ENCODE measurements at regions not wholly inside any gene's neighbourhood (a gene's known extent, or its start where the extent isn't known, plus 50 kb on each side); places are given as distances from the start of the nearest gene placed in this dataset.
"Not testable (repeated sequence)": the region's sequence is repeated elsewhere in the genome, so short reads cannot be mapped to it uniquely, and the experiment has no call there.

DNA sequence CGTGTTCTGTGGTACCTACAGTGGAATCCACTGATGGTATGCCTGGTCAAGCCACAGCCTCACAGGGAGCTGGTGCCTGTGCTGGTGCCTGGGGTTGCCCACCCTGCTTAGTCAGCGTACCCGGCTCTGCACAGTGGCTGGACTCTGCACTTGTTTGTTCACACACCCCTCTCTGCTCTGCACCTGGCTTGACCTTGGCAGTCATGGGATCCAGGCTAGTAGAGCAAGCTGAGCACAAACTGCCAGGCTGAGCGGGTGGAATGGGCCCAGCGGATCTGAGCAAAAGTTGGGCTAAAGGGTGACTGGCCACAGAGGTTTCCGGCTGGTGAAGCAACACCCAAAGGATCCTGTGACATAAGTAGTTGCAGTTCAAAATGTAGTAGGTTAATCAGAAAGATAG lies 163.5 kb downstream of the CDH19 start:
- ATAC-seq: peak; percentile 9
- DNase-seq: no peak

DNA sequence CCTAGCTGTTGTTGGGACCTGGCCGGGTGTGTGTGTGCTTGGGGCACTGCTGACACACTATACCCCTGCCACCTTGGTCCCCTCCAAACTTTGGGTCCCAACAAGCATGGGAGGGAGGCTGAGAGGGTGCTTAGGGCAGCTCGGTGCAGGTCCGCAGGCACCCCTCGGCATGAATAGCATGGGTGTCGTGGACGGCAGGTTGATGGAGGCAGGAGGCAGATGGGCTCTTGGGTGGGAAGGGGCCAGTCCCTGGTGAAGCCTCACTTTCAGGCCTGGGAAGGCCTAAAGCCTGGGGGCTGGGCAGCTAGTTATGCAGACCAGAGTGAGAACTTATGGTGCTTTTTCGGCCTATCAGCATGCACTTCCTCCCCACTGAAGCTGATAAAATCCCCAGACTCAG lies 164.2 kb downstream of the CDH19 start:
- ATAC-seq: no peak
- no peak for DNase-seq

DNA sequence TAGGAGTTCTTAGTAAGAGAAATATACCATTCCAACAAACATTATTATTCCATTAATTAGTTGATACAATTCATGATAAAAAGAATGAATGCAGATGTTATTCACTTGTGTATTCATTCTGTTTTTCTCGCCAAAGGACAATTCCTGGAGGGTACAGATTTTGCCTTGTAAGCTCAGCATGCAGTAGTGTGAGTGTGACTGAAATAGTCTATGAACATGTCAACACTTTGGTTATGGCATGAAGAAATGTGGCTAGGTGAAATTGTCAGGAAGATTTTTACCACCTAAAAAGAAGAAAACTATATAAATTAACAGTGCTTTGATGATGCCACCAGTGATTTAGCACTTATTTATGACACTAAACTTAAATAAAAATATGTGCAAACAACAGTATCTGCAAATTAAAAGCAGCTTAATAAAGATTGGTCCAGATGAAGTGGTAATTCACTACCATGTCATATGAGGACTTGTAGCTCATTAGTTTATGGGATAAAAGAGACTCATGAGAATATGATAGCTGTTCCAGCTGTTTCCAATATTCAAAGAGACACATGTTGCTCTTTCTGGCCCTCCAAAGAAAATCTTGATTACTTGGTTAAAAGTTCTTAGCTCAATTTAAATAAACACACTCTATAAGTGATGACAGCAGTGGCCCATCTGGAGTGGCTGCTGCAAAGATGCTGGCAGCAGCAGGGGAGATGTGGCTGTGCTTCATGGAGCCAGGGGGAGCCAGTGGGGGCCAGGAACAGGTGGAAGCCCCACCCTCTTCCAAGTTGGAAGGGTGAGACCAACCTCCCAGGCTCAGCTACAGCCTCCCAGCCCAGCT lies 165.0 kb downstream of the CDH19 start:
- DNase-seq (no peak), ATAC-seq (no peak)

DNA sequence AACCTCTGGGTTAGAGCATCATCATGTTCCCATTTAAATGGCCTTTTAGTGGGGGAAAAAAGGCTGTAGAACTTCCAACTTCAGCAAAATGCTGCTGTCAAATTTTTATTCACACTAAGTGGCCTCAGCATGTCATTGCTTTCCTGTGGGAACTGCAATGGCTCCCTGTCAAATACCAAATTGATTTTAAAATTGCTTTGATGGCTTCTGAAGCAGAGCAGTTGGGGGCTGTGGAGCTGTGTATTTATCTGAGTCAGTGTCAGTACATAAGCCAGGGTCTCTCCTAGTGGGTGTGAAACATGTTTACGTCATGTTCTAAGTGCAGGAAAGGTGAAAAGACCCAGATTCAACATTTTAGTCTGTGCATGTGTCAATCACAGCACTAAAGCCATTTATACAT lies 171.3 kb downstream of the CDH19 start:
- ATAC-seq (no peak), DNase-seq (no peak)

DNA sequence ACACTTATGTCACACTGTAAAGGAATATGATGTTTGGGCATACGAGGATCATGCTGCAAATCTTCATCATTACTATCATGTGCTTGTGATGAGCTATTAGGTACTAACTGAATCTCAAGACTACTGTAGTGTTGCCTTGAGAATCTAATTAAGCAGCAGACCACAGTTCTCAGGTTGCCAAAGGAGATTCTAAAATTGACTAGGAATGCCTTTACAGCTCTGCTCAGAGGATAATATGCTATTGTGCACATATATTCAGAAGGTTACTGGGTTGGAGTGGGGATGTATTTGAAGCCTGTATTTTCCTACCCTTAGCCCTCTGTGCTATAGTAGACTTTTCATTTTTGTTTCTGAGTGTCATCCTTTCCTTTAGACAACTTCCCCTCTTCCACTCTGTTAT lies 175.1 kb downstream of the CDH19 start:
- DNase-seq (no peak), ATAC-seq (no peak)

DNA sequence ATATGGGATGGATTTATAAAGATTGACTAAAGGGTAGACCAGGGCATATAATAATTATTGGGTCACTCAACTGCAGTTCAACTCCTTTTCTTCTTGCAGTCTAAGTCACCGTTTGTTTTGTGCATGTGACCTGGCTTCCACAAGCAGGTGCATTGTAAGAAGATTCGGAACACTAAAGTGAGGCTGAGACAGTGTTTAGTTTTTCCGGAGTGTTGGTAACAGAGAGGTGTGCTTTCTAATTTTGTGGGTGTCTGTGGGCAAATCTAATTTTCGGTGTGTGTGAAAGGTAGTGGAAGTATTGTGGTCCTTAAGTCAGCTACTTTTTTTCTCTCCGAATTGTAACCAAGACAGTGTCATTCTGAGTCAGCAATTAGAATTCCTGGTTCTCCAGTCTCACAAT lies 184.5 kb downstream of the CDH19 start:
- ATAC-seq: no peak
- DNase-seq: no peak

DNA sequence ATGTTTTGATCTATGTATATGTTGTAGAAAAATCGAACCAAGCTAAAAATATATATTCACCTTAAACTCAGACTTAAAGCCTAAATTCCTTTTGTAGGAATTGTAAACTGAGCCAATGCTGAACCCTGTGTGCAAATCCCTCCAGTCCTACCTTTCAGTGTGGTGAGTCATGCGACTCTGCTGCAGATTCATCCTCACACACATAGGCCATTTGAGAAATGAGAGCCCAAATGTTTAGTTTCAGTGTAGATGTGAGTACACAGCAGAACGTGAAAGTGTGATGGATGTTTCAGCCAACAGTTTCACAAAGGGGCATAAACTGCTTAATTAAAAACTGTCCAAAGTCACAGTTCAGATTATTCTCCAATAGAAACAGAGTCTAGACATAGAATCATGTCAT lies 193.2 kb downstream of the CDH19 start:
- ATAC-seq (no peak), DNase-seq (no peak)

DNA sequence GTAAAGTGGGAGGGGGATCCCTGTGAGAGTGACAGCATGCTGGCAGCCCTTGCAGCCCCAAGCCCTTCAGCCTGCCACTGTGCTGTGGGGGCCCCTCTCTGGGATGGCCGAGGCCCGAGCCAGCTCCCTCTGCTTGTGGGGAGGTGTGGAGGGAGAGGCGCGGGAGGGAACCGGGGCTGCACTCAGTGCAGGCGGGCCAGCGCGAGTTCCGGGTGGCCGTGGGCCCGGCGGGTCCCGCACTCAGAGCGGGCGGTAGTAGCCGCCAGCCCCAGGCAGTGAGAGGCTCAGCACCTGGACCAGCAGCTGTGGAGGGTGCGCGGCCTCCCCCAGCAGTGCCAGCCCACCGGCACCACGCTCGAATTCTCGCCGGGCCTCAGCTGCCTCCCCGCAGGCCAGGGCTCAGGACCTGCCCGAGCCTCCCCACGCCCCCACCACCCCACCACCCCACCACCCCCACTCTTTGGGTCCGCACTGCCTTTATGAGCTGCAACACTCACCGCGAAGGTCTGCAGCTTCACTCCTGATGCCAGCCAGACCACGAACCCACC lies 208.1 kb downstream of the CDH19 start:
- DNase-seq (no peak), ATAC-seq (no peak)

DNA sequence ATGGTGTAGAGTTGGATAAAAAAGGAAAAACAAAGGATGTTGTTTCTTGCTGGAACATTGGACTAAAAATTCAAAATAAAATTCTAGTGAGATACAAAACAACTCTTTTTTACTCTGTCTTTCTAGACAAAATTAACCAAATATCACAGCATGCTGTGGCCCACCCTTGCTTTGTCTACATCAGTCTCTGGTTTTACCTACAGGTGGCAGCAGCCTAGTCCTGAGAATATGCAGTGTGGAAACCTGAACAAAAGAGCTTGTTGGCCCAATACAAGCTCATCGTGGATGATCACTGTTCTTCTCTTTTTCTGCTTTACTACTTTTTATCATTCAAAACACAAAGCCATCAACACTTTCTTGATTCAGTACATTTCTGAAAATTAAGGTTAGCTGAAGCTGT lies 210.4 kb downstream of the CDH19 start:
- ATAC-seq: no peak

DNA sequence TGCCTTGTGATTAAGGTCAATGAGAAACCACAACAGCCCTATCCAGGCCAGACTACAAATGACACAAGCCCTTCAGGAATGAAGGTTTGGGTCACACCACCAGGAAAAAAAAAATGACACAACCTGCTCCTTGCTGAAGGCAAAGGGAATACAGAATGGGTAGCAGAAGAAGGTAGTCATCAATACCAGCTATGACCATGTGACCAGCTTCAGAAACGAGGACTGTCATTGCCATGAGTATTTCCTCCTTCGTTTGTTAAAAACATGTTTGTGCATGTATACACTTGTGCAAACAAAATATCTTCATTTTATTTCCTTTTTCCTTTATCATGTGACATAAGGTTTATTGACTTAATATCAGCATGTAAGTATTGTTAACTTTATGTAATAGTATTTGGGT lies 226.6 kb downstream of the CDH19 start:
- ATAC-seq (no peak), DNase-seq (no peak)

More for the DNA sequence above, 210.4 kb downstream of the CDH19 start:
- DNase-seq: no peak

DNA sequence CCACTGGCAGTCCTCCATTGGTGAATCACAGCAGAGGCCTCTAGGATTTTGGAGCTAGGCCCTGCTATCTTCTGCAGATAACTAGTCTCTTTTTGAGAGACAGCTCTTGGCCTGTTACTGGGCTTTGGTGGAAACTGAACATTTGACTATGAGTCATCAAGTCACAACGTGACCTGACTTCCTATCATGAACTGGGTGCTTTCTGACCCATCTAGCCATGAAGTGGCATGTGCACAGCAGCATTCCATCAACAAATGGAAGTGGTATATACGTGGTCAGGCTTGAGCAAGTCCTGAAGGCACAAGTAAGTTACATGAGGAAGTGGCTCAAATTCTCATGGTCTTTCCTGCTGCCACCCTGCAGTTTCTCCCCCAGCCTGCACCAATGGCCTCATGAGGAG lies 228.5 kb downstream of the CDH19 start:
- ATAC-seq, DNase-seq: not testable (repeated sequence)

DNA sequence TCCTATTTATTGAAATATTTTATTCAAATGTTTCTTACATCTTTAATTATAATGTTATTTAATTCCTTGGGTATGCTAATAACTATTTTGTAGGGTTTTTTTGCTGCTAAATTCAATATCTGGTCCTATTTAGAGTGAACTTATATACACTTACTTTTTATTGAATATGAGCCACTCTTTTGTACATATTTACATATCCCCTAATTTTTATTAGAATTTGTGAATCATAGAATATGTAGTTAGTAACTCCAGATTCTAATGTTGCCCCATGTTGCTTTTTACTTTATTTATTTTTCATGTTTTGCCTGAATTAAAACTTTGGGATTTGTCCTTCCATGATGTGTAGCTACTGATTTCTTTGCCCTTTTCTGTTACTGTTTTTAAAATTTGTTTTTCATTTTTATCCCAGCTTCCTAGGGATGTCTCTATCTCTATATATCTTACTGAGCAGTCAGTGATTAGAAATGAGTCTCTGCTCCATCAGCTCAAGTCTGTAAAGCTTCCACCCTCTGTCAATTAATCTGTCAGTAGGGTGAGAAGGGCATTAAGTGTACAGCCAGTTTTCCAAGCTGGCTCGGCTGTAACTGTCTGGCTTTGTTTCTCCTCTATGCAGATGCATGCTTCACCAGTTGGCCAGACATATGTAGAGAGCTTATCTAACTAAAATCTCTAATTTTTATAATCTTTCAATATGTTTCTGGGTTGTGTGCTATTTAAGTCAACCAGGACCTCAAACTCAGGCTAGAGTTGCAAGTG lies 256.9 kb downstream of the CDH19 start:
- no peak for DNase-seq

DNA sequence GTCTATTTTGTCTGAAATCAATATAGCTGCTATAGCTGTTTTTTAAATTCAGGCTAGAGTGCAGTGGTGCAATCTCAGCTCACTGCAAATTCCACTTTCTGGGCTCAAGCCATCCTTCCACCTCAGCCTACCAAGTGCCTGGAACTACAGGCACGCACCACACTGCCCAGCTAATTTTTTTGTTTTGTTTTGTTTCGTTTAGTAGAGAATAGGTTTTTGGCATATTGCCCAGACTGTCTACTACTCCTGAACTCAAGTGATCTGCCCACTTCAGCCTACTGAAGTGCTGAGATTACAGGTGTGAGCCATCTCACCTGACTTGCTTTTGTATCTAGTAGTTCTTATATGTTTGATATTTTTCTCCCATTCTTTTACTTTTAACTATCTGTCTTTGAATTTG lies 259.7 kb downstream of the CDH19 start:
- DNase-seq (no peak), ATAC-seq (no peak)

More for the DNA sequence above, 256.9 kb downstream of the CDH19 start:
- no peak for ATAC-seq

DNA sequence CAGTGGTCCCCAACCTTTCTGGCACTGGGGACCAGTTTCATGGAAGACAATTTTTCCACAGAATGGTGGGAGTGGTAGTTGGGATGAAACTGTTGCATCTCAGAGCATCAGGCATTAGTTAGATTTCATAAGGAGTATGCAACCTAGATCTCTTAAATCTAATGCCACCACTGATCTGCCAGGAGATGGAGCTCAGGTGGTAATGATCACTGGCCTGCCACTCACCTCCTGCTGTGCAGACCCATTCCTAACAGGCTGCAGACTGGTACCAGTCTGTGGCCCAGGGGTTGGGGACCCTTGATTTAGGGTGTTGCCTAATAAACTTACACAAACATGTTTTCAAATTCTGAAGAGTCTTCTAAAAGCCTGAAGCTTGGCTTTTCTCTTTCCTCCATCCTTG lies 261.3 kb downstream of the CDH19 start:
- no peak for DNase-seq
- ATAC-seq: no peak

DNA sequence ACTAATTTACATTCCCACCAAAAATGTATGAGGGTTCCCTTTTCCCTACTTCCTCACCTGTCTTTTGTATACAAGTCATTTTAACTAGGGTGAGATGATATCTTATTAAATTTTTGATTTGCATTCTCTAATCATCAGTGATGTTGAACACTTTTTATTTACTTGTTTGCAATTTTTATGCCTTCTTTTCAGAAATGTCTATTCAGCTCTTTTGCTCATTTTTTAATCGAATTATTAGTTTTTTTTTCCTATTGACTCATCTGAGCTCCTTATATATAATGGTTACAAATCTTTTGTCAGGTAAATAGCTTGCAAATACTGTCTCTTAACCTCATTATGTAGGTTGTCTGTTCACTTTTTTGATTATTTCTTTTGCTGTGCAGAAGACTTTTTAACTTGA lies 269.4 kb downstream of the CDH19 start:
- DNase-seq (no peak), ATAC-seq (no peak)

DNA sequence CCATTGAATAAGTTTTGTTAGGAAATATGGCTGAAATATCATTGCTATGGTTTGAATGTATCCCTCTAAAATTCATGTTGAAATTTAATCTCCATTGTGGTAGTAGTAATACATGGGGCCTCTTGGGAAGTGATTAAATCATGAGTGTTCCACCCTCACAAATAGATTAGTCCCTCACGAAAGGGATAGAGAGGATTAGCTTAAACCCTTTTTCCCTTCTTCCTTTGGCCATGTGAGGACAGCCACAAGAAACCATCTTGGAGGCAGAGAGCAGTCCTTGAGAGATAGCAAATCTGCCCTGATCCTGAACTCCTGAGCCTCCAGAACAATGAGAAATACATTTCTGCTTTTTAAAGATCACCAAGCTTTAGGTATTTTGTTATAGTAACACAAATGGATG lies 274.2 kb downstream of the CDH19 start:
- DNase-seq (no peak), ATAC-seq (no peak)

DNA sequence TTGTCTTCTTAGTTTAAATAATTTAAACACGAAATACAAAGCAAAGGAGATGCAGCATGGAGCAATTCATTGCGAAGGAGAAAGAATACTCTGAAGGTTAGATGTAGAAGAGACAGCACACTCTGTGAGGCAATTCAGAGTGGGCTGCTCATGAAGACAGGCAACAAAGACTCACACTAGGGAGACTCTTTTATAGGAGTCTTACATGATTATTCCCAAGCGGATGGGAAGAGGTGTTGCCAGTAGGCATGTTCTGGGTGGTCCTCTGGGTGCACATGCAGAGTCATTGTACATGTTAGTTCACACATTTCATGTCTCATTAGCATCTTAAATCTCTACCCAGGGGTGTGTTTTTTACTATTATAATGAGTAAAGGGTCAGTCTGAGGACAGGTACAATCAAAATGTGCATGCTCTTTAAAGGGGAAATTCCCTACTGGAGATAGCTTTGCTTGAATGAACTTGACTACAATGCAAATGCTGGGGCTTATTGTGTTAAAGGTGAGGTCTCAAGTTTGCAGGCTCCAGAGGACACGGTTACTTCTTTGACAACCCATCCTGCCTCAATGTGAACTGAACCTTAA lies 275.5 kb downstream of the CDH19 start:
- no peak for DNase-seq
- ATAC-seq: no peak

DNA sequence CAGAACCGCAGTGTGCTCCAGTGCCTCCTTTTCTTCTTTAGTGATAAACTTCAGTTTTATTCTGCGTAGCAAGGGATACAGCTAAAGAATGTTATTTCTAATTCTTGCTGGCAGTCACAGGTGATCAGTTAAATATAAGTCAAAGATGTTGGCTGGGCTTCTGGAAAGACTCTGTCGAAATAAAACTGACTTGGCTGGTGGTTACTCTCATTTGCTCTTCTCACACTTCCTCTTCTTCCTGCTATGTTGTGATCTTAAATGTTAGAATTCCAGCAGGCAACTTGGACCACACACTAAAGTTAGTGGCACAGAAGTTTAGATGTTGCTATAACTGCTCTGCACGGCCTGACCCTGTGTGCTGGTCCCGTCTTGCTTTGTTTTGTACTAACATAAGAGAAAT lies 278.6 kb downstream of the CDH19 start:
- DNase-seq (no peak), ATAC-seq (no peak)

DNA sequence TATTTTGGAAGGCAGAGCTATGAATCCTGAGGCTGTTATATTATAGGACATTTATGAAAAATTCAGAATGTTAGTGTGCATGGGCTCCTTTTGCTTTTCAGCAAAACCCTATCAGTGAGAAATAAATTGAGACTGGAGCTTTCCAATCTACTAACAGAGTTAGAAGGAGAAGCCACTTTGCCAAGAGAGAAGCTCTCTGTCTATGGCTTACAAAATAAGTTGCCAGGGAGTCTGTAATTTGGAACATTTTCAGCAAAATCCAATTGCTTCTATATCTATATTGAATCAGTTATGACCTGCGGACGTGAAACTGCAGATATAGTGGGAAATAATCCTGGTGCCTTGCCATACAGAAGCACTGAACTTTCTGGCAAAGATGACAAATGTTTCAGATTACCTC lies 279.3 kb downstream of the CDH19 start:
- DNase-seq (no peak), ATAC-seq (no peak)

DNA sequence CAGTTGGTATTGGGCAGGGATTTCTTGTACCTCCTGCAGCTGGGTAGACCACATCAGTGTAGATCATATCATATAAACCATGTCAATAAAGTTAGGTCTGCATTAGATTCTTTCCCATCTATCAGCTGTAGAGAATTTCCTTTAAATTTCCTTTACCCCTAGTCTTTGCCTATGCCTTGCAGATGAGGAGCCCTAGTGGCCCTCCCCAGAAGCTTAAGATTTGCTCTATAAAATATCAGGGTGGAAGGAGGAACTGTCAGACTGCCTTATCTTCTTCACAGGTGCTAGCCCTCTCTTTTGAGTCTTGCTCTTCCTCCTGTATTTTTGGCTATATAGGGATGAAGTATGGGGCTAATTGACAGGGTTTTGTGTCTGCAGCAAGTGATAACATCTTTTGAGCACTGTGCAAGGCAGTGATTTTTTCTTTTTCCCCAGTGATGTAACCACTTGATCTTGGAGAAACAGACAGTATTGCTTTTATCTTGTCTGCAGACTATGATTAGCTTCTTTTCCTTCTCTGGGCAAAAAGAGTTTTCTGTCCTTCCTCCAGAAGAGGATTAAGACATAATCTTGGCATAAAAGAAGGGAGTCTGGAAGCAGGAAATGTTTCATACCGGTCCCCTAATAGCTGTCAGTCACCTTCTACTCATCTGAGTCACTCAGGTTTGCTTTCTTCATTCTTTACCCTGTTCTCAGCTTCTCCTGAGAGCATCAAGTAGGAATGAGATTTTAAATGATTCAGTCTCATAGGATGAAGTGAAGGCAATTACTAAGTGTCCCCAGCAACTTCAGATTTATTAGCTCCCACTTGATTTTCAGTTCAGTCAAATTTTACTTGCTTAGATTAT lies 286.4 kb downstream of the CDH19 start:
- ATAC-seq (no peak), DNase-seq (no peak)

DNA sequence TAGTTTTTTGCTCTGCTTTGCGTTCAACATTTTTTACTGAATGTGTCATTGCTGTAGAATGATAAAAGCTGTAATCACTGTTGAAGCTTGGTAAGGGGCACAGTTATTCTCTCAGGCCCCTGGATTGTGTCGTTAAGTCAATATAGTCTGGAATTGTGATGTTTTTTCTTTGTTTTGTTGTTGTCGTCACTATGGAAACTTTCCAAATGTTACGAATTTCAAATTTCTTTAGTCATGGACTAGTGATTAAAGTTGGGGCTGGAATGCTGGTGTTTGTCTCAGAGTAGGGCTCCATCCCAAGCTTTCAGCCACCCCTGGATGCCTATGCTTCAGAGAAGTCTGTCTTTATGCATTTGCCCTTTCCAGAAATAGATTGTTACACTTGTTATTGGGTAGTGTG lies 287.2 kb downstream of the CDH19 start:
- ATAC-seq (no peak), DNase-seq (no peak)

DNA sequence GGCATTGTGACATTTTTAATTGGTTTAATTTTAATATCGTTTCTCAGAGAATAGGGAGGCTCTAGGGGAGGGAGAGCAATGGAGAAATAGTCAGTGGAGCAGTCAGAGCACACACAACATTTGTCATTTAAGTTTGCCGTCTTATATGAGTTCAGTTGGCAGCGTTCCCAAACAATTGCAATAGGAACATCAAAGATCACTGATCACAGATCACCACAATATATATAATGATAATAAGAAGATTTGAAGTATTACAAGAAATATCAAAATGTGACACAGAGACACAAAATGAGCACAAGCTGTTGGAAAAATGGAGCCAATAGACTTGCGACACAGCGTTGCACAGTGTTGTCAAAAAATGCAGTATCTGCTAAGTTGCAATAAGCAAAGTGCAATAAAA lies 303.7 kb downstream of the CDH19 start:
- ATAC-seq: no peak

More for the DNA sequence above, 303.7 kb downstream of the CDH19 start:
- DNase-seq: no peak

Measured in stimulated activated naive CD8-positive, alpha-beta T cell treated with anti-CD3 and anti-CD28 coated beads, Interleukin-15, Interleukin-2, amounts not matched to agents 100 U/mL and 50 U/mL, for 24 hours (primary cell).